IgD-negative memory B cell (primary cell): ENCODE measurements at regions not wholly inside any gene's neighbourhood (a gene's known extent, or its start where the extent isn't known, plus 50 kb on each side); places are given as distances from the start of the nearest gene placed in this dataset.
"Not testable (repeated sequence)": the region's sequence is repeated elsewhere in the genome, so short reads cannot be mapped to it uniquely, and the experiment has no call there.

Source experiments
- H3K27ac Mint-ChIP-seq, 3 donors: one replicate each; pipeline ENCODE4 v1.8.0; 2020 to 2022; ENCODE audit warnings: mild to moderate bottlenecking in 3 of 3, mixed read lengths in 3 of 3, moderate library complexity in 1 of 3
- H3K27me3 Mint-ChIP-seq: one replicate; pipeline ENCODE4 v1.8.0; 2021; ENCODE audit warnings: mixed read lengths
- H3K36me3 Mint-ChIP-seq: one replicate; pipeline ENCODE4 v1.8.0; 2020; ENCODE audit warnings: mild to moderate bottlenecking, mixed read lengths
- H3K4me1 Mint-ChIP-seq, 3 donors: one replicate each; pipeline ENCODE4 v1.8.0; 2020 to 2022; ENCODE audit warnings: mixed read lengths in 3 of 3, mild to moderate bottlenecking in 1 of 3
- H3K4me3 Mint-ChIP-seq, 4 donors: one replicate each; pipeline ENCODE4 v1.8.0; 2020 to 2022; ENCODE audit warnings: mild to moderate bottlenecking in 4 of 4, mixed read lengths in 4 of 4, moderate library complexity in 3 of 4
- H3K9me3 Mint-ChIP-seq, 3 donors: one replicate each; pipeline ENCODE4 v1.8.0; 2020 to 2021; ENCODE audit warnings: mixed read lengths in 3 of 3, mild to moderate bottlenecking in 1 of 3

GRCh38 chr1:232422898-232423297 is 207.0 kb downstream of the SIPA1L2 start:
- Mint-ChIP-seq H3K27me3 (no peaks in the 10 kb centered on the region), H3K36me3 (no peaks in the 10 kb centered on the region), H3K27ac (no peak overlapping the region), H3K9me3 (peaks cover 0 to 4% (median 0%) of the 10 kb centered on the region in 3 donors), H3K4me1 (no peaks in the 10 kb centered on the region), H3K4me3 (no peak overlapping the region)

GRCh38 chr1:232422098-232422497 is 207.8 kb downstream of the SIPA1L2 start:
- H3K9me3 Mint-ChIP-seq: peaks cover 0 to 4% (median 0%) of the 10 kb centered on the region in 3 donors
- no peak overlapping the region for H3K27ac Mint-ChIP-seq
- H3K36me3 Mint-ChIP-seq: no peaks in the 10 kb centered on the region
- H3K4me1 Mint-ChIP-seq: no peaks in the 10 kb centered on the region
- H3K27me3 Mint-ChIP-seq: no peaks in the 10 kb centered on the region
- no peak overlapping the region for H3K4me3 Mint-ChIP-seq

- Mint-ChIP-seq H3K27me3 (no peaks in the 10 kb centered on the region), H3K27ac (no peak overlapping the region), H3K9me3 (peaks cover 0 to 4% (median 0%) of the 10 kb centered on the region in 3 donors), H3K4me3 (no peak overlapping the region), H3K4me1 (no peaks in the 10 kb centered on the region), H3K36me3 (no peaks in the 10 kb centered on the region)
Measured at GRCh38 chr1:232421143-232421796, 208.7 kb downstream of the SIPA1L2 start.

GRCh38 chr1:232417636-232418248 is 212.2 kb downstream of the SIPA1L2 start:
- Mint-ChIP-seq H3K4me3 (no peak overlapping the region), H3K36me3 (no peaks in the 10 kb centered on the region), H3K9me3 (peaks cover 0 to 2% (median 0%) of the 10 kb centered on the region in 3 donors), H3K4me1 (no peaks in the 10 kb centered on the region), H3K27ac (no peak overlapping the region), H3K27me3 (no peaks in the 10 kb centered on the region)

GRCh38 chr1:232416026-232416568 is 213.8 kb downstream of the SIPA1L2 start:
- H3K27ac Mint-ChIP-seq: no peak overlapping the region
- no peaks in the 10 kb centered on the region for H3K27me3 Mint-ChIP-seq
- no peaks in the 10 kb centered on the region for H3K4me1 Mint-ChIP-seq
- no peaks in the 10 kb centered on the region for H3K36me3 Mint-ChIP-seq
- H3K4me3 Mint-ChIP-seq: no peak overlapping the region
- H3K9me3 Mint-ChIP-seq: peaks cover 0 to 2% (median 0%) of the 10 kb centered on the region in 3 donors

- not testable (repeated sequence) for H3K4me3 Mint-ChIP-seq, H3K9me3 Mint-ChIP-seq, H3K4me1 Mint-ChIP-seq, H3K27ac Mint-ChIP-seq, H3K27me3 Mint-ChIP-seq, H3K36me3 Mint-ChIP-seq
Measured at GRCh38 chr1:232415481-232415880, 214.5 kb downstream of the SIPA1L2 start.

GRCh38 chr1:232414100-232414499 is 215.8 kb downstream of the SIPA1L2 start:
- Mint-ChIP-seq H3K36me3 (peaks cover 2% of the 10 kb centered on the region), H3K4me3 (no peak overlapping the region), H3K4me1 (no peaks in the 10 kb centered on the region), H3K27me3 (no peaks in the 10 kb centered on the region), H3K9me3 (peaks cover 1 to 5% (median 3%) of the 10 kb centered on the region in 3 donors), H3K27ac (no peak overlapping the region)

GRCh38 chr1:232413674-232414073 is 216.3 kb downstream of the SIPA1L2 start:
- H3K27ac Mint-ChIP-seq: no peak overlapping the region
- H3K4me1 Mint-ChIP-seq: no peaks in the 10 kb centered on the region
- H3K36me3 Mint-ChIP-seq: peaks cover 2% of the 10 kb centered on the region
- H3K4me3 Mint-ChIP-seq: no peak overlapping the region
- H3K27me3 Mint-ChIP-seq: no peaks in the 10 kb centered on the region
- peaks cover 1 to 5% (median 3%) of the 10 kb centered on the region in 3 donors for H3K9me3 Mint-ChIP-seq

GRCh38 chr1:232409584-232409983 is 220.3 kb downstream of the SIPA1L2 start:
- Mint-ChIP-seq H3K27ac (no peak overlapping the region), H3K36me3 (peaks cover 2% of the 10 kb centered on the region), H3K4me1 (no peaks in the 10 kb centered on the region), H3K4me3 (no peak overlapping the region), H3K27me3 (no peaks in the 10 kb centered on the region), H3K9me3 (peaks cover 1 to 5% (median 3%) of the 10 kb centered on the region in 3 donors)

GRCh38 chr1:232407120-232407519 is 222.8 kb downstream of the SIPA1L2 start:
- Mint-ChIP-seq H3K4me3 (no peak overlapping the region), H3K4me1 (no peaks in the 10 kb centered on the region), H3K27ac (no peak overlapping the region), H3K36me3 (peaks cover 2% of the 10 kb centered on the region), H3K27me3 (no peaks in the 10 kb centered on the region), H3K9me3 (peaks cover 1 to 5% (median 3%) of the 10 kb centered on the region in 3 donors)

GRCh38 chr1:232405781-232406180 is 224.2 kb downstream of the SIPA1L2 start:
- Mint-ChIP-seq H3K27ac (no peak overlapping the region), H3K36me3 (peaks cover 2% of the 10 kb centered on the region), H3K9me3 (peaks cover 1 to 9% (median 5%) of the 10 kb centered on the region in 3 donors), H3K4me3 (no peak overlapping the region), H3K4me1 (peaks cover 0 to 4% (median 0%) of the 10 kb centered on the region in 3 donors), H3K27me3 (no peaks in the 10 kb centered on the region)

- Mint-ChIP-seq H3K27me3 (no peaks in the 10 kb centered on the region), H3K9me3 (peaks cover 1 to 10% (median 5%) of the 10 kb centered on the region in 3 donors), H3K4me3 (no peak overlapping the region), H3K36me3 (peaks cover 2% of the 10 kb centered on the region), H3K27ac (no peak overlapping the region), H3K4me1 (peaks cover 0 to 4% (median 0%) of the 10 kb centered on the region in 3 donors)
Measured at GRCh38 chr1:232404981-232405731, 224.8 kb downstream of the SIPA1L2 start.

GRCh38 chr1:232404227-232404626 is 225.7 kb downstream of the SIPA1L2 start:
- Mint-ChIP-seq H3K9me3 (peaks cover 0 to 9% (median under 1%) of the 10 kb centered on the region in 3 donors), H3K4me1 (peaks cover 0 to 4% (median 0%) of the 10 kb centered on the region in 3 donors), H3K36me3 (no peaks in the 10 kb centered on the region), H3K4me3 (no peak overlapping the region), H3K27ac (no peak overlapping the region), H3K27me3 (no peaks in the 10 kb centered on the region)

- H3K9me3 Mint-ChIP-seq: peaks cover 0 to 7% (median 0%) of the 10 kb centered on the region in 3 donors
- no peaks in the 10 kb centered on the region for H3K27me3 Mint-ChIP-seq
Measured at GRCh38 chr1:232403017-232403714, 226.8 kb downstream of the SIPA1L2 start.

More at GRCh38 chr1:232403017-232403714, 226.8 kb downstream of the SIPA1L2 start:
- Mint-ChIP-seq H3K4me3 (no peak overlapping the region), H3K4me1 (peaks cover 0 to 4% (median 0%) of the 10 kb centered on the region in 3 donors), H3K36me3 (no peaks in the 10 kb centered on the region), H3K27ac (no peak overlapping the region)
